ENCODE measurements at regions not wholly inside any gene's neighbourhood (a gene's known extent, or its start where the extent isn't known, plus 50 kb on each side); places are given as distances from the start of the nearest gene placed in this dataset.
A peak's percentile ranks its signal among the peaks of the same experiment; 100 is the strongest.

GRCh38 chr1:219020846-219021245 lies 152.8 kb upstream of the LYPLAL1 start:
- H3K4me1 Mint-ChIP-seq: no peaks in the 10 kb centered on the region
- no peak overlapping the region for H3K27ac Mint-ChIP-seq
- H3K36me3 Mint-ChIP-seq (ENCODE audit: low read depth): no peaks in the 10 kb centered on the region
- H3K27me3 Mint-ChIP-seq (ENCODE audit: low read depth): no peaks in the 10 kb centered on the region
- H3K9me3 Mint-ChIP-seq: peaks cover 19% of the 10 kb centered on the region
- H3K4me3 Mint-ChIP-seq: no peak overlapping the region
- TF ChIP-seq CTCF (IDR thresholded peaks at IDR 0.05; ENCODE audit: unreplicated experiment in 3 of 3): no peak

- no peak for TF ChIP-seq CTCF (IDR thresholded peaks at IDR 0.05; ENCODE audit: unreplicated experiment in 3 of 3)
- H3K4me3 Mint-ChIP-seq: no peak overlapping the region
- no peaks in the 10 kb centered on the region for H3K4me1 Mint-ChIP-seq
- H3K27ac Mint-ChIP-seq: no peak overlapping the region
- H3K9me3 Mint-ChIP-seq: peaks cover 26% of the 10 kb centered on the region
- H3K27me3 Mint-ChIP-seq (ENCODE audit: low read depth): no peaks in the 10 kb centered on the region
- H3K36me3 Mint-ChIP-seq (ENCODE audit: low read depth): no peaks in the 10 kb centered on the region
Measured at GRCh38 chr1:219027146-219027673, 146.5 kb upstream of the LYPLAL1 start.

- H3K27ac Mint-ChIP-seq: no peak overlapping the region
- TF ChIP-seq CTCF (IDR thresholded peaks at IDR 0.05; ENCODE audit: unreplicated experiment in 3 of 3): no peak
- no peak overlapping the region for H3K4me3 Mint-ChIP-seq
- no peaks in the 10 kb centered on the region for H3K27me3 Mint-ChIP-seq (ENCODE audit: low read depth)
- no peaks in the 10 kb centered on the region for H3K36me3 Mint-ChIP-seq (ENCODE audit: low read depth)
- H3K4me1 Mint-ChIP-seq: peaks cover 15% of the 10 kb centered on the region
- H3K9me3 Mint-ChIP-seq: peaks cover 11% of the 10 kb centered on the region
Measured at GRCh38 chr1:219031809-219032208, 141.9 kb upstream of the LYPLAL1 start.

- Mint-ChIP-seq H3K9me3 (peaks cover 9% of the 10 kb centered on the region), H3K4me1 (peaks cover 20% of the 10 kb centered on the region), H3K36me3 (ENCODE audit: low read depth) (peaks cover 5% of the 10 kb centered on the region), H3K27ac (no peak overlapping the region), H3K4me3 (no peak overlapping the region), H3K27me3 (ENCODE audit: low read depth) (no peaks in the 10 kb centered on the region)
- TF ChIP-seq CTCF (IDR thresholded peaks at IDR 0.05; ENCODE audit: unreplicated experiment in 3 of 3): no peak
Measured at GRCh38 chr1:219038398-219038797, 135.3 kb upstream of the LYPLAL1 start.

- peaks cover 9% of the 10 kb centered on the region for H3K9me3 Mint-ChIP-seq
- H3K27ac Mint-ChIP-seq: peak overlapping the region in 1 of 3 experiments; percentile 23
- no peaks in the 10 kb centered on the region for H3K27me3 Mint-ChIP-seq (ENCODE audit: low read depth)
- H3K4me1 Mint-ChIP-seq: peaks cover 16% of the 10 kb centered on the region
- no peak overlapping the region for H3K4me3 Mint-ChIP-seq
- no peak for TF ChIP-seq CTCF (IDR thresholded peaks at IDR 0.05; ENCODE audit: unreplicated experiment in 3 of 3)
- H3K36me3 Mint-ChIP-seq (ENCODE audit: low read depth): peaks cover 5% of the 10 kb centered on the region
Measured at GRCh38 chr1:219039017-219039681, 134.5 kb upstream of the LYPLAL1 start.

GRCh38 chr1:219039682-219040154 lies 134.0 kb upstream of the LYPLAL1 start:
- Mint-ChIP-seq H3K4me3 (no peak overlapping the region), H3K9me3 (peaks cover 9% of the 10 kb centered on the region), H3K36me3 (ENCODE audit: low read depth) (peaks cover 5% of the 10 kb centered on the region), H3K4me1 (peaks cover 16% of the 10 kb centered on the region), H3K27me3 (ENCODE audit: low read depth) (no peaks in the 10 kb centered on the region), H3K27ac (no peak overlapping the region)
- TF ChIP-seq CTCF (IDR thresholded peaks at IDR 0.05; ENCODE audit: unreplicated experiment in 3 of 3): no peak

All from nephron (organoid).